SK-N-SH (cell line): ENCODE measurements at regions not wholly inside any gene's neighbourhood (a gene's known extent, or its start where the extent isn't known, plus 50 kb on each side); places are given as distances from the start of the nearest gene placed in this dataset.

Experiments
- CHD2 ChIP-seq: fragments of 150-350 bp; IDR thresholded peaks from 2 replicates; pipeline ENCODE4 v1.6.1; 2018; ENCODE audit warnings: low read length; ENCODE audit not compliant: partially characterized antibody
- CTCF ChIP-seq: fragments of 200-600 bp; sonication (generic); IDR thresholded peaks from 2 replicates; pipeline ENCODE4 v1.6.1; 2017; ENCODE audit warnings: antibody characterized with exemption, mild to moderate bottlenecking, moderate library complexity
- ZBTB33 ChIP-seq: IDR thresholded peaks from 2 replicates; pipeline ENCODE4 v1.4.0; 2012; ENCODE audit warnings: low read depth, borderline replicate concordance

GRCh38 chr11:71115770-71116692 lies 136.3 kb downstream of the SHANK2 start:
- TF ChIP-seq CHD2 (no peak), CTCF (no peak), ZBTB33 (no peak)
